Prostate gland (tissue), 2 donors: ENCODE measurements at regions not wholly inside any gene's neighbourhood (a gene's known extent, or its start where the extent isn't known, plus 50 kb on each side); places are given as distances from the start of the nearest gene placed in this dataset.

Source experiments
- DNase-seq: peaks from one replicate; pipeline ENCODE4 v3.0.0-alpha.2; 2019; ENCODE audit warnings: low spot score
- H3K27ac ChIP-seq, 2 donors: fragments of 200-600 bp; sonication (generic); 2 replicates each; pipeline ENCODE4 v1.5.1; 2017 to 2019
- H3K27me3 ChIP-seq: fragments of 200-600 bp; sonication (generic); replicated peaks from 2 replicates; pipeline ENCODE4 v1.5.1; 2019; ENCODE audit not compliant: insufficient read depth
- H3K36me3 ChIP-seq, 2 donors: fragments of 200-600 bp; sonication (generic); 1 replicate in 1 of 2; 2 replicates in 1 of 2; pipeline versions ENCODE4 v1.5.1 to v1.8.1; 2017 to 2019
- H3K4me1 ChIP-seq: fragments of 200-600 bp; sonication (generic); replicated peaks from 2 replicates; pipeline ENCODE4 v1.5.1; 2019
- H3K4me3 ChIP-seq, 2 donors: fragments of 200-600 bp; sonication (generic); 2 replicates each; pipeline ENCODE4 v1.5.1; 2017 to 2019
- H3K9me3 ChIP-seq: fragments of 200-600 bp; sonication (generic); 2 replicates; pipeline ENCODE4 v1.5.1; 2017
- CTCF ChIP-seq, 4 experiments: fragments of 200-600 bp in 2 of 4; fragments of 450-650 bp in 2 of 4; sonication (generic) in 2 of 4; IDR thresholded peaks; 1 replicate in 3 of 4; 2 replicates in 1 of 4; pipeline ENCODE4 v1.5.1; 2016 to 2019; ENCODE audit warnings: antibody characterized with exemption in 4 of 4, mild to moderate bottlenecking in 2 of 4, moderate library complexity in 2 of 4
- POLR2A ChIP-seq: fragments of 450-650 bp; IDR thresholded peaks from one replicate; pipeline ENCODE4 v1.6.1; 2016; ENCODE audit warnings: antibody characterized with exemption, mild to moderate bottlenecking
- POLR2AphosphoS5 ChIP-seq: sonication (generic); formaldehyde crosslinking; IDR thresholded peaks from one replicate; pipeline ENCODE4 v1.6.1; 2017; ENCODE audit warnings: antibody characterized with exemption
- WGBS: methylation state at CpG from one replicate; pipeline ENCODE4 v1.1.5; 2018; 5-methylcytosine and 5-hydroxymethylcytosine counted together
- intact Hi-C: fragments of 100-400 bp; cut with DNase I; formaldehyde crosslinking; loops from one replicate; pipeline ENCODE4 v1.14.2; 2022

GRCh38 chr12:58645946-58646345, 274.4 kb downstream of the LRIG3 start:
- no peaks in the 10 kb centered on the region for H3K4me1 ChIP-seq
- TF ChIP-seq POLR2AphosphoS5 (no peak), POLR2A (no peak), CTCF (IDR thresholded peaks at IDR 0.05) (no peak)
- no peak for DNase-seq
- intact Hi-C loops = loop anchor here (10.0 kb wide), 1 partner anchor 269 kb away; no protein-coding TSS in a partner anchor
- no peaks in the 10 kb centered on the region for H3K9me3 ChIP-seq
- no peak overlapping the region for H3K27ac ChIP-seq
- no peak overlapping the region for H3K4me3 ChIP-seq
- no peaks in the 10 kb centered on the region for H3K36me3 ChIP-seq
- no peaks in the 10 kb centered on the region for H3K27me3 ChIP-seq
- 85% methylated on average over 2 of the region's 2 CpGs for WGBS

GRCh38 chr12:58647495-58647894, 272.8 kb downstream of the LRIG3 start:
- no peak overlapping the region for H3K27ac ChIP-seq
- 77% methylated on average over 3 of the region's 3 CpGs for WGBS

GRCh38 chr12:58648176-58648575, 272.1 kb downstream of the LRIG3 start:
- intact Hi-C loops = loop anchor here (10.0 kb wide), 1 partner anchor 267 kb away; no protein-coding TSS in a partner anchor
- Histone ChIP-seq H3K36me3 (no peaks in the 10 kb centered on the region), H3K4me1 (no peaks in the 10 kb centered on the region), H3K4me3 (no peak overlapping the region), H3K27ac (no peak overlapping the region), H3K9me3 (no peaks in the 10 kb centered on the region), H3K27me3 (no peaks in the 10 kb centered on the region)
- TF ChIP-seq POLR2A (no peak), POLR2AphosphoS5 (no peak), CTCF (IDR thresholded peaks at IDR 0.05) (no peak)
- no peak for DNase-seq
- 47% methylated on average over 4 of the region's 4 CpGs for WGBS

More at GRCh38 chr12:58647495-58647894, 272.8 kb downstream of the LRIG3 start:
- Histone ChIP-seq H3K4me1 (no peaks in the 10 kb centered on the region), H3K4me3 (no peak overlapping the region), H3K9me3 (no peaks in the 10 kb centered on the region), H3K27me3 (no peaks in the 10 kb centered on the region), H3K36me3 (no peaks in the 10 kb centered on the region)
- DNase-seq = no peak
- TF ChIP-seq POLR2AphosphoS5 = no peak
- TF ChIP-seq POLR2A = no peak
- no peak for TF ChIP-seq CTCF (IDR thresholded peaks at IDR 0.05)
- intact Hi-C loops = loop anchor here (10.0 kb wide), 1 partner anchor 267 kb away; no protein-coding TSS in a partner anchor

- WGBS = 85% methylated on average over 3 of the region's 3 CpGs
- Histone ChIP-seq H3K4me3 (no peak overlapping the region), H3K9me3 (no peaks in the 10 kb centered on the region), H3K4me1 (no peaks in the 10 kb centered on the region), H3K27ac (no peak overlapping the region), H3K36me3 (no peaks in the 10 kb centered on the region), H3K27me3 (no peaks in the 10 kb centered on the region)
- no peak for TF ChIP-seq POLR2A
- TF ChIP-seq CTCF (IDR thresholded peaks at IDR 0.05) = no peak
- no peak for TF ChIP-seq POLR2AphosphoS5
- no peak for DNase-seq
- intact Hi-C loops = no loop called here
Observed at GRCh38 chr12:58651850-58652249, 268.5 kb downstream of the LRIG3 start.

- DNase-seq = no peak
- TF ChIP-seq POLR2A (no peak), CTCF (IDR thresholded peaks at IDR 0.05) (no peak), POLR2AphosphoS5 (no peak)
- intact Hi-C loops = no loop called here
- no peaks in the 10 kb centered on the region for H3K27me3 ChIP-seq
- H3K27ac ChIP-seq = no peak overlapping the region
- H3K36me3 ChIP-seq = no peaks in the 10 kb centered on the region
- 77% methylated on average over 2 of the region's 2 CpGs for WGBS
- H3K4me1 ChIP-seq = no peaks in the 10 kb centered on the region
- H3K9me3 ChIP-seq = no peaks in the 10 kb centered on the region
- no peak overlapping the region for H3K4me3 ChIP-seq
Observed at GRCh38 chr12:58654021-58654420, 266.3 kb downstream of the LRIG3 start.
